ENCODE measurements at regions not wholly inside any gene's neighbourhood (a gene's known extent, or its start where the extent isn't known, plus 50 kb on each side); places are given as distances from the start of the nearest gene placed in this dataset.

DNA sequence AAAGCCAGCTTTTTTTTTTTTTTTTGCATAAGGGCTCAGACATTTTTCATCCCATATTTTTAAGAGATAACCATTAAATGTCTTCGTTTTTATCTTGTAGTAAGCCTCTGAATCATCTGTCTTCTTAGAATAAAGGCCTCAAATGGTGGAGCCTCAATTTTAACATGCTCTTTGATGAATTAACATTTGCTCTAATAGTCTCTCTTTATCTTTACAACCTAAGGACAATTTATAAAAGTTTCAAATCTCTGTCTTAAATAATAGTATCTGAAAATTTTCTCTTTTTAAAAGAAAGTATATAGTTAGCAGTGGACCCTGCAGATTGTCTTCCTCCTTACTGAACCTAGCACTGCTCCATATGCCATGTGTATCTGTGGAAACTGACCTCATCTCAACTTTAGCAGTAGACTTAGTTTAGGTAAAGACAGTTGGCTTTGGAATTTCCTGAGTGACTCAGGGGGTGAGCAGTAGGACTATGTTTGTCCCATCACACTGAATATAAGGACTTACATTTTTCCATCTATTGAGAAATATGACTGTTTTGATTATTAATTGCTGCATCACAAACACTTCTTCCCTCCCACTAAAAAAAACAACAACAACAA lies 1658.0 kb downstream of the STIM2 start:
- DNase-seq (ENCODE audit: insufficient read length, low spot score) (no peak), FAIRE-seq (no peak)
- no peak for TF ChIP-seq POLR2A (IDR thresholded peaks at IDR 0.05; ENCODE audit: low read depth, low read length)

- TF ChIP-seq POLR2A (IDR thresholded peaks at IDR 0.05; ENCODE audit: low read depth, low read length): no peak
- no peak for FAIRE-seq
These were observed 1663.1 kb downstream of the STIM2 start for GRCh38 chr4:28523681-28524190.

GRCh38 chr4:28536124-28536523 lies 1675.5 kb downstream of the STIM2 start:
- TF ChIP-seq POLR2A (IDR thresholded peaks at IDR 0.05; ENCODE audit: low read depth, low read length): no peak
- DNase-seq (ENCODE audit: insufficient read length, low spot score) (no peak), FAIRE-seq (no peak)

More at GRCh38 chr4:28523681-28524190, 1663.1 kb downstream of the STIM2 start:
- no peak for DNase-seq (ENCODE audit: insufficient read length, low spot score)

DNA sequence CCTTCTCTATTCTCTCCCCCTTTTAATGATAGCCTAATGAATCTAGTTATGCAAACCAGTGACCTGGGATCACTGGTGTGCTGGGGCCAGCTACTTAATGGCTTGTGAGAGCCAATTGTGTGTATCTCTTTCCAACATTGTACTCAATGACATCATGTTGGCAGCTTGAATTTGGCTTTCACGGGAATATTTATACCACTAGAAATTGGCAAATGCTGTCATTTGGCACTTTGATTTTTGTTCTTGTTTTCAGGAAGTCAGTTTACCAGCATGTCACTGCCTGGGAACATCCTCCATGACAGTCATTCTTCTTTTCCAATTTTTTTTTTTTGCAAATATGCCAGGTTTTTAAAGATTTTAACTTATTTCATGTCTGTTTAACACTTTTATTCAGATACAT lies 1685.3 kb downstream of the STIM2 start:
- no peak for TF ChIP-seq POLR2A (IDR thresholded peaks at IDR 0.05; ENCODE audit: low read depth, low read length)
- no peak for DNase-seq (ENCODE audit: insufficient read length, low spot score)
- no peak for FAIRE-seq

DNA sequence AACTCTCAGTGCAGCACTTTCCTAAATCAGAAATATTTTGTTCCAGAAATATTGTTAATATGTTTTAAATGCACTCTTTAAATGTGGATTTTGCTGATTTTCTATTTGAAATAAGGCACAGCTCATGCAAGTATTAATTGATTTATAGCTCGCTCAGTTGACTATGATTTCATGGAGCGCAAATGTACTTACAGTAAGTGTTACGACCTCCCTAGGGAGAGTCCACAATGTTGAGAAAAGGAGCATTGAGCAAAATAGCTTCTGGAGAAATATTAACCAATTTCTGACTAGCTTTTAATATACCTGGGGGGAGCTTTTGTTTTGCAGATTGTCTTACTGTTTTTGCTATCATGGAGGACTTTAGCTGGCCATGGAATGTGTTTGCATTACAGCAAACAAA lies 1687.5 kb downstream of the STIM2 start:
- DNase-seq (ENCODE audit: insufficient read length, low spot score) (no peak), FAIRE-seq (no peak)
- TF ChIP-seq POLR2A (IDR thresholded peaks at IDR 0.05; ENCODE audit: low read depth, low read length): no peak

- FAIRE-seq (no peak), DNase-seq (ENCODE audit: insufficient read length, low spot score) (no peak)
- no peak for TF ChIP-seq POLR2A (IDR thresholded peaks at IDR 0.05; ENCODE audit: low read depth, low read length)
These were observed 1688.0 kb downstream of the STIM2 start for GRCh38 chr4:28548594-28548993.

DNA sequence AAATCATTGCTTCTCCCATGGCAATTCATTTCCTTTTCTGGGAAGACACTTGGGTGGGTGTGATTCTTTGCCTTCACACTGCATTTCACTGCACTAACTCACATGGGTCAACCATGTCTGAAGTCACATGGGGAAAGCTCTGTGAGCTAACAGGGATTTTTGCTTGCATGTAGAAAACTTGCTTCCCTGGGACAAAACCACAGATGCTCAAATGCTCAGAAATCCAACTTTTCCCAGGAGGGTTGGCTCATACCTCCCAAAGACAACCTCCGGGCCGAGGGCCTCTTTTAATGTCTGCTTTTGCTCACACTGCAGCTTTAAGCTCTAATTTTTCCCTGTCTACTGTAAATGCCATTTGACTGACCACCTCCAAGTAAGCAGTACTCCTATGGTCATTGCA lies 1695.2 kb downstream of the STIM2 start:
- no peak for TF ChIP-seq POLR2A (IDR thresholded peaks at IDR 0.05; ENCODE audit: low read depth, low read length)
- FAIRE-seq (no peak), DNase-seq (ENCODE audit: insufficient read length, low spot score) (no peak)

- TF ChIP-seq POLR2A (IDR thresholded peaks at IDR 0.05; ENCODE audit: low read depth, low read length): no peak
- FAIRE-seq: peak; percentile 20
- no peak for DNase-seq (ENCODE audit: insufficient read length, low spot score)
These were observed 1697.1 kb downstream of the STIM2 start for GRCh38 chr4:28557755-28558154.

DNA sequence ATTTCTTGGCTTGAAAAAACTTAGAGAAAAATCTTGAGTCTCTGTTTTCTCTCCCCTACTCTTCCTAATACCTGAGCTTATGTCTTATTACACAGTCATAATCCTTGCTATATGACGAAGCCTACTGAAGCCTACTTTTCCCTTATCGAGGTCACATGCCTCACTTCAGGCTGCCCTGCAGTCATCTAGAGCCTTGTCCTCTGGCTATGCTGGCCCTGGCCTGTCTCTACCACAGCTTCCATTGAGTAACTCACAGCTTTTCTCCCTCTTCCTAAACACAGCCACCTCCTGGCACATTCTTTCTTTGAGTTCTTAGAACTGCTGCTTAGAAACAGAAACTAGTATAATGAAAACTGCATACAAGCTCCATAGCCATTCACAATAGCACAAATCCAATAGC lies 1698.3 kb downstream of the STIM2 start:
- no peak for DNase-seq (ENCODE audit: insufficient read length, low spot score)
- no peak for TF ChIP-seq POLR2A (IDR thresholded peaks at IDR 0.05; ENCODE audit: low read depth, low read length)
- FAIRE-seq: no peak

DNA sequence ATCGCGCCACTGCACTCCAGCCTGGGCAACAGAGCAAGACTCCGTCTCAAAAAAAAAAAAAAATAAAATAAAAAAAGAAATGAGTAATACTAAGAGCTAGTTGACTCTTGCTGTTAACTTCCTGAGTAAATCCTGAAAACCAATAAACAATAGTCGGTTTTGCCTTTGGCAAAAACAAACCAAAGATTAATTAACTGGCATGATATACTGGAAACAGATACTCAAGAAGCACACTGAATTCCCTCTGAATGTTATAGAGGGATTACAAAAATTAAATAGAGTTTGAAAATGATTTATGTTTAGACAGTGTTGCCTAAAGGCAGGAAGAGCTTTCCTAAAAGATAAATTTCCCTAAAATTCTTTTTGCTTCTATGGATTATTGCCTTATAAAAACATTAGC lies 1702.3 kb downstream of the STIM2 start:
- DNase-seq (ENCODE audit: insufficient read length, low spot score) (no peak), FAIRE-seq (no peak)
- TF ChIP-seq POLR2A (IDR thresholded peaks at IDR 0.05; ENCODE audit: low read depth, low read length): no peak

GRCh38 chr4:28565396-28565795 lies 1704.8 kb downstream of the STIM2 start:
- TF ChIP-seq POLR2A (IDR thresholded peaks at IDR 0.05; ENCODE audit: low read depth, low read length): no peak
- DNase-seq (ENCODE audit: insufficient read length, low spot score) (no peak), FAIRE-seq (no peak)

DNA sequence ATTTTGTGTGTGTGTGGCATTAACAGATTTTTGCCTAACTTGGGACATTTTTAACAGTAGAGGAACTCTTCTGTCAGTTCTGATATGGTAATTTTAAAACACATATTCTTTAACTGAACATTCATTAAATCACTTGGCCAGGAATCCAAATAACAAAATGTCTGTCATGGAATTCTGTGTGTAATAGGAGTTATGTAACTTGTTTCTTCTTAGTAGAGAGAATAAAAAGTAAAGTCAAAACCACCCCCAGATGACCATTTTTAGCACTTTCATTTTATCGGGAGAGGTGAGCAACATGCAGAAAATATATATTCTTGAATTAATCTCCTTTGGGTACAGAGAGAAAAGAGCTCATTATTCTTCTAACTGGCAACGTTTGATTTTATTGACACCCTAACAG lies 1740.3 kb downstream of the STIM2 start:
- no peak for TF ChIP-seq POLR2A (IDR thresholded peaks at IDR 0.05; ENCODE audit: low read depth, low read length)
- FAIRE-seq (no peak), DNase-seq (ENCODE audit: insufficient read length, low spot score) (no peak)

DNA sequence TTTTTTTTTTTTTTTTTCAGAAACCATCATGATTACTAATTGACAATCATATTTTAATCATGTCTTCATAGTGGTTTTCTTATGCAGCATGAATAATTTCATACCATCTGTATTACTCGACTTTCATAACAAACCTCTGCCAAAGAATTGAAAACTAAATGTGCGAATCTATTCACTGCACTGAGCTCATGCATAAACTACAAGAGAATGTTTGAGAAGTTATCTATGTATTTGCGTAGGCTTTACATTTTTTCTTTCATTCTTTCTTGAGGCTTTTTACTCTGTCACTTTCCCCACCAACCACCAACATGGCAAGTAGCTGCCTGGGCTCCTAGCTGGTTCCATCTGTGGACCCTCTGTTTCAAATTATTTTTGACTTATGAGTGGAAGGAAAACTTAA lies 1761.0 kb downstream of the STIM2 start:
- DNase-seq (ENCODE audit: insufficient read length, low spot score) (no peak), FAIRE-seq (no peak)
- no peak for TF ChIP-seq POLR2A (IDR thresholded peaks at IDR 0.05; ENCODE audit: low read depth, low read length)

DNA sequence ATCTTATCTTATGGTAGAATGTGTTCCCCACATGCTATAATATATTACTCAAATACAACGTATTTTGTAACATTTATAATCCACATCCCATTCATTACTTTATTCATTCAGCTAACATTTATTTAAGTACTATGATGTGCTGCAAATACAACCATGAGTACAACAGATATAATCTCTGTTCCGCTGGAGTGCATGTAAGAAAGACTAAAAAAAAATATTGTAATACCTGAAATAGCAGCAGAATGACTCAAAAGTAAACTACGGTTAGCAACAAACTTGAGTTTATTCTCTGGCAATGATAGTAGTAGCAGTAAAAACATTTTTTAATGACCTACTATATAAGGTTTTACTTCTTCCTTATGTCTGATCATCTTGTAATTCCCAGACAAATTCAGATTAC lies 1776.3 kb downstream of the STIM2 start:
- FAIRE-seq (no peak), DNase-seq (ENCODE audit: insufficient read length, low spot score) (no peak)
- TF ChIP-seq POLR2A (IDR thresholded peaks at IDR 0.05; ENCODE audit: low read depth, low read length): no peak

- TF ChIP-seq POLR2A (IDR thresholded peaks at IDR 0.05; ENCODE audit: low read depth, low read length): no peak
- FAIRE-seq: no peak
These were observed 1779.1 kb downstream of the STIM2 start for GRCh38 chr4:28639747-28640146.

DNA sequence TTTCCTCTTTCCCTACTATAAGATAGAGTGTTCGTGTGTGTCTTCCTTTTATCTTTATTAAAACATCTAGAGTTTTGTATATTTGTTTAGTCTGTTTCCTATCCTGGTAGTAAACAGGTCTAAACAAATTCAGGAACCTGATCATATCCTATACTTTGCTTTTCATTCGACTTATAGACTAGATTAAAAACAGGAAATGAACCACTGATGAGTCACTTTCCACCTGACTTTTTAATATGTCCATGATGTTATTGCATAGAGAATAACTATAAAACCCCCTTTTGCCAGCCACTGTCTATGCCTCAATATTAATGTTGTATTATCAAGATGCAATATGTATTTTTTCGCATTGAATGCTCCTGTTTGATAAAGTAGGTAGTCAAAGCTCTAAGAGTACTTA lies 1794.0 kb downstream of the STIM2 start:
- FAIRE-seq (no peak), DNase-seq (ENCODE audit: insufficient read length, low spot score) (no peak)
- no peak for TF ChIP-seq POLR2A (IDR thresholded peaks at IDR 0.05; ENCODE audit: low read depth, low read length)

More at GRCh38 chr4:28639747-28640146, 1779.1 kb downstream of the STIM2 start:
- no peak for DNase-seq (ENCODE audit: insufficient read length, low spot score)
